ENCODE measurements at regions not wholly inside any gene's neighbourhood (a gene's known extent, or its start where the extent isn't known, plus 50 kb on each side); places are given as distances from the start of the nearest gene placed in this dataset.

DNA sequence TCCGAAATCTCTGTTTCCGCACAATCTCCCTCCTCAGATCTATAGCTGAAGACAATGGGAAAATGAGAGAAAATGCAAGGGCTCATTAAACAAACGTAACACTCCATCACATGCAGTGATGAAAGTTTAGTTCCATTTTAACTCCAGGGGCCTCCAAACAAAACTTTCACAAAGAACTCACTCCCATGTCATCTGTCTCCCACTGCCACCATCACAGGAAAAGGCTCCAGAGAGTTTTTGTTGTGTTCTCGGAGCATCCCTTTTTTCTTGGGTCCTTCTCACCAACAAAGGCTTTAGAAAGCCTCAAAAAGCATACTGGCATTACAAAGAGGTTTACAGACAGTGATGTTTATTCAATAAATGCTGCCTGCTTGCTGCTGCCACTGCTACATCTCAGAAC lies 339.6 kb downstream of the TPBG start:
- Histone ChIP-seq H3K4me2 (ENCODE audit: control insufficient read depth, extremely low read depth, insufficient read depth, low read depth, low read length) (no peak overlapping the region), H3K4me1 (ENCODE audit: control insufficient read depth, extremely low read depth, insufficient read depth, low read length) (no peaks in the 10 kb centered on the region), H3K27me3 (ENCODE audit: control insufficient read depth, extremely low read depth, insufficient read depth, low read length) (no peaks in the 10 kb centered on the region), H3K27ac (ENCODE audit: control insufficient read depth, insufficient read depth, low read length) (no peak overlapping the region), H3K36me3 (ENCODE audit: control insufficient read depth in 2 of 2, extremely low read depth in 1 of 2, insufficient read depth in 2 of 2, low read length in 2 of 2) (no peaks in the 10 kb centered on the region), H3K79me2 (ENCODE audit: control insufficient read depth, insufficient read depth, low read length) (no peaks in the 10 kb centered on the region), H4K20me1 (ENCODE audit: control insufficient read depth, extremely low read depth, insufficient read depth, low read length) (no peaks in the 10 kb centered on the region), H3K9ac (ENCODE audit: control insufficient read depth, extremely low read depth, insufficient read depth, low read length) (no peak overlapping the region), H3K4me3 (ENCODE audit: control insufficient read depth in 2 of 3, extremely low read depth in 1 of 3, insufficient read depth in 2 of 3, low read depth in 1 of 3, low read length in 3 of 3) (no peak overlapping the region), H3K9me3 (ENCODE audit: control insufficient read depth, low read depth, low read length) (no peaks in the 10 kb centered on the region), H2AFZ (ENCODE audit: control insufficient read depth, low read length) (no peak overlapping the region), H3K9me1 (ENCODE audit: control insufficient read depth, extremely low read depth, insufficient read depth, low read length) (no peaks in the 10 kb centered on the region)
- FAIRE-seq, result no peak
- no peak for TF ChIP-seq EZH2 (IDR thresholded peaks at IDR 0.05; ENCODE audit: low read length)
- TF ChIP-seq, protein P1, sequence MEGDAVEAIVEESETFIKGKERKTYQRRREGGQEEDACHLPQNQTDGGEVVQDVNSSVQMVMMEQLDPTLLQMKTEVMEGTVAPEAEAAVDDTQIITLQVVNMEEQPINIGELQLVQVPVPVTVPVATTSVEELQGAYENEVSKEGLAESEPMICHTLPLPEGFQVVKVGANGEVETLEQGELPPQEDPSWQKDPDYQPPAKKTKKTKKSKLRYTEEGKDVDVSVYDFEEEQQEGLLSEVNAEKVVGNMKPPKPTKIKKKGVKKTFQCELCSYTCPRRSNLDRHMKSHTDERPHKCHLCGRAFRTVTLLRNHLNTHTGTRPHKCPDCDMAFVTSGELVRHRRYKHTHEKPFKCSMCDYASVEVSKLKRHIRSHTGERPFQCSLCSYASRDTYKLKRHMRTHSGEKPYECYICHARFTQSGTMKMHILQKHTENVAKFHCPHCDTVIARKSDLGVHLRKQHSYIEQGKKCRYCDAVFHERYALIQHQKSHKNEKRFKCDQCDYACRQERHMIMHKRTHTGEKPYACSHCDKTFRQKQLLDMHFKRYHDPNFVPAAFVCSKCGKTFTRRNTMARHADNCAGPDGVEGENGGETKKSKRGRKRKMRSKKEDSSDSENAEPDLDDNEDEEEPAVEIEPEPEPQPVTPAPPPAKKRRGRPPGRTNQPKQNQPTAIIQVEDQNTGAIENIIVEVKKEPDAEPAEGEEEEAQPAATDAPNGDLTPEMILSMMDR (optimal IDR thresholded peaks at IDR 0.05 in 1 of 3, IDR thresholded peaks at IDR 0.05 in 1 of 3, conservative IDR thresholded peaks at IDR 0.05 in 1 of 3; ENCODE audit: extremely low read depth in 1 of 3, insufficient read depth in 2 of 3, low read length in 3 of 3), result no peak
- no peak for DNase-seq (ENCODE audit: low read depth, low spot score)
- dilution Hi-C loops (cut with MboI; ENCODE audit: extremely low pct_ligation_motif_present, low sequenced_read_pairs), result no loop called here

- H2AFZ ChIP-seq (ENCODE audit: control insufficient read depth, low read length), result no peak overlapping the region
- no peaks in the 10 kb centered on the region for H3K36me3 ChIP-seq (ENCODE audit: control insufficient read depth in 2 of 2, extremely low read depth in 1 of 2, insufficient read depth in 2 of 2, low read length in 2 of 2)
- no peak overlapping the region for H3K9ac ChIP-seq (ENCODE audit: control insufficient read depth, extremely low read depth, insufficient read depth, low read length)
- H3K4me2 ChIP-seq (ENCODE audit: control insufficient read depth, extremely low read depth, insufficient read depth, low read depth, low read length), result no peak overlapping the region
- dilution Hi-C loops (cut with MboI; ENCODE audit: extremely low pct_ligation_motif_present, low sequenced_read_pairs), result no loop called here
- no peaks in the 10 kb centered on the region for H3K79me2 ChIP-seq (ENCODE audit: control insufficient read depth, insufficient read depth, low read length)
- H4K20me1 ChIP-seq (ENCODE audit: control insufficient read depth, extremely low read depth, insufficient read depth, low read length), result no peaks in the 10 kb centered on the region
- no peak overlapping the region for H3K4me3 ChIP-seq (ENCODE audit: control insufficient read depth in 2 of 3, extremely low read depth in 1 of 3, insufficient read depth in 2 of 3, low read depth in 1 of 3, low read length in 3 of 3)
- TF ChIP-seq EZH2 (IDR thresholded peaks at IDR 0.05; ENCODE audit: low read length), result no peak
- TF ChIP-seq, protein P1 (optimal IDR thresholded peaks at IDR 0.05 in 1 of 3, IDR thresholded peaks at IDR 0.05 in 1 of 3, conservative IDR thresholded peaks at IDR 0.05 in 1 of 3; ENCODE audit: extremely low read depth in 1 of 3, insufficient read depth in 2 of 3, low read length in 3 of 3), result no peak
- H3K27me3 ChIP-seq (ENCODE audit: control insufficient read depth, extremely low read depth, insufficient read depth, low read length), result no peaks in the 10 kb centered on the region
- no peak for DNase-seq (ENCODE audit: low read depth, low spot score)
- no peaks in the 10 kb centered on the region for H3K9me1 ChIP-seq (ENCODE audit: control insufficient read depth, extremely low read depth, insufficient read depth, low read length)
- no peaks in the 10 kb centered on the region for H3K9me3 ChIP-seq (ENCODE audit: control insufficient read depth, low read depth, low read length)
- FAIRE-seq, result no peak
- H3K4me1 ChIP-seq (ENCODE audit: control insufficient read depth, extremely low read depth, insufficient read depth, low read length), result no peaks in the 10 kb centered on the region
- H3K27ac ChIP-seq (ENCODE audit: control insufficient read depth, insufficient read depth, low read length), result no peak overlapping the region
These were observed 340.4 kb downstream of the TPBG start for GRCh38 chr6:82704045-82704444.

All from keratinocyte (primary cell).